ENCODE measurements at regions not wholly inside any gene's neighbourhood (a gene's known extent, or its start where the extent isn't known, plus 50 kb on each side); places are given as distances from the start of the nearest gene placed in this dataset.

GRCh38 chr2:220227266-220227920 is 600.0 kb downstream of the SLC4A3 start:
- TF ChIP-seq CTCF (IDR thresholded peaks at IDR 0.05; ENCODE audit: extremely low read depth, low read depth, low read length): no peak
- no peak overlapping the region for H2AFZ ChIP-seq (ENCODE audit: low read length)
- H4K20me1 ChIP-seq (ENCODE audit: insufficient read depth, low read length): no peaks in the 10 kb centered on the region
- peak overlapping the region; percentile 92 for H3K27ac ChIP-seq (ENCODE audit: low read depth, low read length)
- DNase-seq (ENCODE audit: insufficient read length, low spot score, missing footprints): no peak
- H3K4me3 ChIP-seq (ENCODE audit: insufficient read depth, low read length): no peak overlapping the region
- H3K79me2 ChIP-seq (ENCODE audit: insufficient read depth, low read length): no peaks in the 10 kb centered on the region
- no peaks in the 10 kb centered on the region for H3K9me3 ChIP-seq (ENCODE audit: low read depth, low read length)
- H3K4me2 ChIP-seq (ENCODE audit: insufficient read depth, low read length): peak overlapping the region; percentile 88
- no peaks in the 10 kb centered on the region for H3K36me3 ChIP-seq (ENCODE audit: insufficient read depth, low read length)
- peaks cover 64% of the 10 kb centered on the region for H3K4me1 ChIP-seq (ENCODE audit: insufficient read depth, low read length)
- H3K27me3 ChIP-seq (ENCODE audit: insufficient read depth, low read length): no peaks in the 10 kb centered on the region

GRCh38 chr2:220228310-220229006 is 601.0 kb downstream of the SLC4A3 start:
- Histone ChIP-seq H3K27me3 (ENCODE audit: insufficient read depth, low read length) (no peaks in the 10 kb centered on the region), H2AFZ (ENCODE audit: low read length) (peak overlapping the region; percentile 8), H3K9me3 (ENCODE audit: low read depth, low read length) (no peaks in the 10 kb centered on the region), H3K79me2 (ENCODE audit: insufficient read depth, low read length) (no peaks in the 10 kb centered on the region), H3K4me3 (ENCODE audit: insufficient read depth, low read length) (peak overlapping the region; percentile 58), H3K4me2 (ENCODE audit: insufficient read depth, low read length) (peak overlapping the region; percentile 88), H3K27ac (ENCODE audit: low read depth, low read length) (peak overlapping the region; percentile 92), H3K4me1 (ENCODE audit: insufficient read depth, low read length) (peaks cover 64% of the 10 kb centered on the region), H3K36me3 (ENCODE audit: insufficient read depth, low read length) (no peaks in the 10 kb centered on the region), H4K20me1 (ENCODE audit: insufficient read depth, low read length) (no peaks in the 10 kb centered on the region)
- DNase-seq (ENCODE audit: insufficient read length, low spot score, missing footprints): peak; percentile 78
- TF ChIP-seq CTCF (IDR thresholded peaks at IDR 0.05; ENCODE audit: extremely low read depth, low read depth, low read length): no peak

GRCh38 chr2:220240641-220241040 is 613.2 kb downstream of the SLC4A3 start:
- H3K27ac ChIP-seq (ENCODE audit: low read depth, low read length): no peak overlapping the region
- H3K79me2 ChIP-seq (ENCODE audit: insufficient read depth, low read length): no peaks in the 10 kb centered on the region
- DNase-seq (ENCODE audit: insufficient read length, low spot score, missing footprints): no peak
- no peaks in the 10 kb centered on the region for H4K20me1 ChIP-seq (ENCODE audit: insufficient read depth, low read length)
- no peaks in the 10 kb centered on the region for H3K4me1 ChIP-seq (ENCODE audit: insufficient read depth, low read length)
- no peak overlapping the region for H3K4me3 ChIP-seq (ENCODE audit: insufficient read depth, low read length)
- H3K9me3 ChIP-seq (ENCODE audit: low read depth, low read length): no peaks in the 10 kb centered on the region
- no peaks in the 10 kb centered on the region for H3K27me3 ChIP-seq (ENCODE audit: insufficient read depth, low read length)
- H3K36me3 ChIP-seq (ENCODE audit: insufficient read depth, low read length): no peaks in the 10 kb centered on the region
- no peak overlapping the region for H2AFZ ChIP-seq (ENCODE audit: low read length)
- TF ChIP-seq CTCF (IDR thresholded peaks at IDR 0.05; ENCODE audit: extremely low read depth, low read depth, low read length): no peak
- no peak overlapping the region for H3K4me2 ChIP-seq (ENCODE audit: insufficient read depth, low read length)

- H3K27ac ChIP-seq (ENCODE audit: low read depth, low read length): no peak overlapping the region
- no peaks in the 10 kb centered on the region for H3K4me1 ChIP-seq (ENCODE audit: insufficient read depth, low read length)
- H3K9me3 ChIP-seq (ENCODE audit: low read depth, low read length): no peaks in the 10 kb centered on the region
- no peaks in the 10 kb centered on the region for H3K36me3 ChIP-seq (ENCODE audit: insufficient read depth, low read length)
- no peaks in the 10 kb centered on the region for H3K79me2 ChIP-seq (ENCODE audit: insufficient read depth, low read length)
- H4K20me1 ChIP-seq (ENCODE audit: insufficient read depth, low read length): no peaks in the 10 kb centered on the region
- DNase-seq (ENCODE audit: insufficient read length, low spot score, missing footprints): no peak
- no peak for TF ChIP-seq CTCF (IDR thresholded peaks at IDR 0.05; ENCODE audit: extremely low read depth, low read depth, low read length)
- H3K27me3 ChIP-seq (ENCODE audit: insufficient read depth, low read length): no peaks in the 10 kb centered on the region
- no peak overlapping the region for H3K4me3 ChIP-seq (ENCODE audit: insufficient read depth, low read length)
- no peak overlapping the region for H3K4me2 ChIP-seq (ENCODE audit: insufficient read depth, low read length)
- H2AFZ ChIP-seq (ENCODE audit: low read length): peak overlapping the region; percentile 57
These were observed 614.0 kb downstream of the SLC4A3 start for GRCh38 chr2:220241423-220241822.
